ENCODE measurements at regions not wholly inside any gene's neighbourhood (a gene's known extent, or its start where the extent isn't known, plus 50 kb on each side); places are given as distances from the start of the nearest gene placed in this dataset.

DNA sequence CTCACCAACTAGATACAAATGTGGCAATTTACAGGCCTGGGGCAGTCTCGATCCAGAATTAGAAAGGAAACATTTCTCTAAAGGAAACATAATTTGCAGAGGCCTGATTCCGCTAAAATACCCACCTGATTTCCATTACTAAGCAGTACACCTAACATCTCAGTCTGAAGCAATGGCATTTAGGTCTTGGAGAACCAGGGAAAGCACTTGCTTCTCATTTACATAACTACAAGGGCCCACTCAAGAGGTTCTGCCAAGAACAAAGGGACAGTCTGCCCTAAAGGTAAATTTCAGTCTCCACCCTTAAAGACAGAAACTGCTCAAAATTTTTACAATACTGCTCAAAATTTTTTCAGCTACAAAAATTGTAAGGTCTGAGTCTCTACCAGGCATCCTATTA, 123.7 kb upstream of the GJB5 start:
- Histone ChIP-seq H3K9me3 (replicated peaks; ENCODE audit: control insufficient read depth, insufficient read depth, low read length) (no peaks in the 10 kb centered on the region), H3K36me3 (ENCODE audit: control insufficient read depth in 2 of 2, extremely low read depth in 1 of 2, insufficient read depth in 2 of 2, low read length in 2 of 2) (no peaks in the 10 kb centered on the region), H4K20me1 (replicated peaks; ENCODE audit: control insufficient read depth, extremely low read depth, insufficient read depth, low read length) (no peaks in the 10 kb centered on the region), H3K27ac (ENCODE audit: insufficient read depth, low read depth, low read length) (no peak overlapping the region), H3K27me3 (ENCODE audit: control insufficient read depth in 2 of 2, insufficient read depth in 2 of 2, low read length in 2 of 2) (no peaks in the 10 kb centered on the region), H3K4me3 (replicated peaks in 1 of 3; ENCODE audit: insufficient read depth in 1 of 3, low read depth in 1 of 3, low read length in 3 of 3) (no peak overlapping the region), H3K9me1 (replicated peaks; ENCODE audit: control insufficient read depth, extremely low read depth, insufficient read depth, low read length) (no peaks in the 10 kb centered on the region), H2AFZ (ENCODE audit: low read depth, low read length) (no peak overlapping the region), H3K9ac (replicated peaks; ENCODE audit: extremely low read depth, insufficient read depth, low read length) (no peak overlapping the region), H3K4me1 (ENCODE audit: control insufficient read depth, extremely low read depth, insufficient read depth, low read length) (no peaks in the 10 kb centered on the region), H3K79me2 (ENCODE audit: control insufficient read depth, insufficient read depth, low read length) (no peaks in the 10 kb centered on the region), H3K4me2 (ENCODE audit: insufficient read depth, low read length) (no peak overlapping the region)
- intact Hi-C loops (cut with micrococcal nuclease) (no loop called here), dilution Hi-C loops (cut with MboI; ENCODE audit: extremely low pct_ligation_motif_present, low sequenced_read_pairs) (no loop called here)
- no TSS peak for BruUV-seq (replicated peaks)
- FAIRE-seq (no peak), DNase-seq (ENCODE audit: low read depth, low spot score) (no peak)
- no peak for TF ChIP-seq FOS (IDR thresholded peaks at IDR 0.05; ENCODE audit: borderline replicate concordance, insufficient read depth, low read length)
- no peak for TF ChIP-seq POLR2AphosphoS5 (IDR thresholded peaks at IDR 0.05; ENCODE audit: insufficient read depth, low read depth, low read length)
- no peak for TF ChIP-seq GATA2 (IDR thresholded peaks at IDR 0.05; ENCODE audit: insufficient read depth, insufficient read length, low read depth, low read length)
- TF ChIP-seq, protein P1, sequence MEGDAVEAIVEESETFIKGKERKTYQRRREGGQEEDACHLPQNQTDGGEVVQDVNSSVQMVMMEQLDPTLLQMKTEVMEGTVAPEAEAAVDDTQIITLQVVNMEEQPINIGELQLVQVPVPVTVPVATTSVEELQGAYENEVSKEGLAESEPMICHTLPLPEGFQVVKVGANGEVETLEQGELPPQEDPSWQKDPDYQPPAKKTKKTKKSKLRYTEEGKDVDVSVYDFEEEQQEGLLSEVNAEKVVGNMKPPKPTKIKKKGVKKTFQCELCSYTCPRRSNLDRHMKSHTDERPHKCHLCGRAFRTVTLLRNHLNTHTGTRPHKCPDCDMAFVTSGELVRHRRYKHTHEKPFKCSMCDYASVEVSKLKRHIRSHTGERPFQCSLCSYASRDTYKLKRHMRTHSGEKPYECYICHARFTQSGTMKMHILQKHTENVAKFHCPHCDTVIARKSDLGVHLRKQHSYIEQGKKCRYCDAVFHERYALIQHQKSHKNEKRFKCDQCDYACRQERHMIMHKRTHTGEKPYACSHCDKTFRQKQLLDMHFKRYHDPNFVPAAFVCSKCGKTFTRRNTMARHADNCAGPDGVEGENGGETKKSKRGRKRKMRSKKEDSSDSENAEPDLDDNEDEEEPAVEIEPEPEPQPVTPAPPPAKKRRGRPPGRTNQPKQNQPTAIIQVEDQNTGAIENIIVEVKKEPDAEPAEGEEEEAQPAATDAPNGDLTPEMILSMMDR (IDR thresholded peaks at IDR 0.05; ENCODE audit: extremely low read depth in 1 of 2, insufficient read depth in 1 of 2, low read depth in 1 of 2, low read length in 2 of 2): no peak
- TF ChIP-seq MYC (IDR thresholded peaks at IDR 0.05; ENCODE audit: low read depth, low read length): no peak
- TF ChIP-seq, protein P2, sequence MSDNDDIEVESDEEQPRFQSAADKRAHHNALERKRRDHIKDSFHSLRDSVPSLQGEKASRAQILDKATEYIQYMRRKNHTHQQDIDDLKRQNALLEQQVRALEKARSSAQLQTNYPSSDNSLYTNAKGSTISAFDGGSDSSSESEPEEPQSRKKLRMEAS (IDR thresholded peaks at IDR 0.05; ENCODE audit: insufficient read depth, insufficient read length): no peak
- TF ChIP-seq POLR2A (IDR thresholded peaks at IDR 0.05; ENCODE audit: low read depth, low read length): no peak
- TF ChIP-seq JUN (IDR thresholded peaks at IDR 0.05; ENCODE audit: borderline replicate concordance, insufficient read depth, insufficient read length, low read depth): no peak
- no peak for TF ChIP-seq EZH2 (IDR thresholded peaks at IDR 0.05; ENCODE audit: borderline replicate concordance, low read depth, low read length, severe bottlenecking)
- CTCF ChIA-PET: no interaction called here
- POLR2A ChIA-PET: no interaction called here

Data from endothelial cell of umbilical vein (primary cell).